GM13976 (cell line): ENCODE measurements at regions not wholly inside any gene's neighbourhood (a gene's known extent, or its start where the extent isn't known, plus 50 kb on each side); places are given as distances from the start of the nearest gene placed in this dataset.

Experiments used
- DNase-seq: peaks from one replicate; pipeline ENCODE4 v3.0.0; 2012; ENCODE audit warnings: low spot score
- in situ Hi-C: fragments of 300-500 bp; cut with MboI; formaldehyde crosslinking; loops from one replicate; pipeline ENCODE4 v1.12.0; 2022; ENCODE audit warnings: low sequenced_read_pairs, mixed read lengths, inconsistent platforms; ENCODE audit not compliant: unreplicated experiment
- TF ChIP-seq, protein P1 (sequence below): IDR thresholded peaks from 2 replicates; pipeline ENCODE4 v1.5.1; 2012; ENCODE audit warnings: borderline replicate concordance, mild to moderate bottlenecking; ENCODE audit not compliant: insufficient read depth; ENCODE audit errors: extremely low read depth, missing control alignments, control extremely low read depth

DNA sequence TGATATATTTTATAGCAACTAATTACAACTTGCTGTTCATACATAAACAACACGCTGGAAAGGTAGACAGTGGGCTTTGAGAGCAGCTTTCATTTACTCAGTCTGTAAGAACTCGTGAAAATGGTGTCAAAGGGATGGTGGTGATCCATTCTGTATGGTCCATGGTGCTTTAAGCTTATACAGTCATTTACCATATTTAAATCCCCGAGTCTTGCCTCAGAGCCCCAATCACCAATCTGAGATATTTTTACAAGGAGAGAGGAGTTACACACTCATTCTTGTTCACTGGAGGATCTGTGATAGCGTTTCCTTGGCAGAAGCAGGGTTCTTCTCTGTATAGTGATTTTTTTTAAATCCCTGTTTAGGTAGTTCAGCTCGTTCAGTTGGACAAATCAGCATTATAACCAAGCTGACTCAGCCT lies 694.6 kb downstream of the USP25 start:
- no peak for DNase-seq
- in situ Hi-C loops: no loop called here

DNA sequence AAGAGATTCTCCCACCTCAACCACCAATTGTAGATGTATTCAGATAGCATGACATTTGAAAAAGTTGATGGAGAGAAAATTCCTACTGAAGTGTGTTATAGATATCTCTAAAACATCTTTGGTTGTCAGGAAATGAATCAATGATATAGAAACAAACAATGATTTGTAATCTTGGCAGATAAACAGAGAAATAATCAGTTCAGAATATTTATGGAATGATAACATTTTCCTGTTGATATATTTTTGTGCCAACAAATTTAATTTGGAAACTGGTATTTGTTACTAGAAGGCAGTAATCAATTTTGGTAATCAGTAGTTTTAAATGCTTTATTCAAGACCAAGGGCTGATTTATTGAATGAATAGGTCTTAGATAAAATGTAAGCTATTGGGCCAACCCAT lies 695.6 kb downstream of the USP25 start:
- DNase-seq: no peak
- in situ Hi-C loops: no loop called here
- TF ChIP-seq, protein P1, sequence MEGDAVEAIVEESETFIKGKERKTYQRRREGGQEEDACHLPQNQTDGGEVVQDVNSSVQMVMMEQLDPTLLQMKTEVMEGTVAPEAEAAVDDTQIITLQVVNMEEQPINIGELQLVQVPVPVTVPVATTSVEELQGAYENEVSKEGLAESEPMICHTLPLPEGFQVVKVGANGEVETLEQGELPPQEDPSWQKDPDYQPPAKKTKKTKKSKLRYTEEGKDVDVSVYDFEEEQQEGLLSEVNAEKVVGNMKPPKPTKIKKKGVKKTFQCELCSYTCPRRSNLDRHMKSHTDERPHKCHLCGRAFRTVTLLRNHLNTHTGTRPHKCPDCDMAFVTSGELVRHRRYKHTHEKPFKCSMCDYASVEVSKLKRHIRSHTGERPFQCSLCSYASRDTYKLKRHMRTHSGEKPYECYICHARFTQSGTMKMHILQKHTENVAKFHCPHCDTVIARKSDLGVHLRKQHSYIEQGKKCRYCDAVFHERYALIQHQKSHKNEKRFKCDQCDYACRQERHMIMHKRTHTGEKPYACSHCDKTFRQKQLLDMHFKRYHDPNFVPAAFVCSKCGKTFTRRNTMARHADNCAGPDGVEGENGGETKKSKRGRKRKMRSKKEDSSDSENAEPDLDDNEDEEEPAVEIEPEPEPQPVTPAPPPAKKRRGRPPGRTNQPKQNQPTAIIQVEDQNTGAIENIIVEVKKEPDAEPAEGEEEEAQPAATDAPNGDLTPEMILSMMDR: no peak

More for the DNA sequence above, 694.6 kb downstream of the USP25 start:
- TF ChIP-seq, protein P1: no peak

DNA sequence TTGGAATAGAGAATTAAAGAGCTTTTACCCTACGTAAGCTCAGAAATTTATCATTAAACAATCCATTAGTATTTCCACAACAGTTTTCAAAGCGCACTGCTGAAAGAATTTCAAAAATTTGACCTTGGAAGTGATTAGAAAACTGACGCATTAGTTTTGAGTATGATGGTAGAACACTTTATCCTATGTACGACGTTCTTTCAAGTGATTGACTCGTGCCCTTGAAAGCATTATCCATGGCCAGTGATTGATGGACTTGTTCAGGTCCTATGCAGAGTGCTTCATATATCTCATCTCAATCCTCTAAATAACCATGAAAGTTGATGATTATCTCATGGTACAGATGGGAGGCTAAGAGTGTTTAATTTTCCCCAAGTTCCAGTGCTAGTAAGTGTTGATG lies 697.2 kb downstream of the USP25 start:
- TF ChIP-seq, protein P1: no peak
- in situ Hi-C loops: no loop called here
- DNase-seq: no peak

DNA sequence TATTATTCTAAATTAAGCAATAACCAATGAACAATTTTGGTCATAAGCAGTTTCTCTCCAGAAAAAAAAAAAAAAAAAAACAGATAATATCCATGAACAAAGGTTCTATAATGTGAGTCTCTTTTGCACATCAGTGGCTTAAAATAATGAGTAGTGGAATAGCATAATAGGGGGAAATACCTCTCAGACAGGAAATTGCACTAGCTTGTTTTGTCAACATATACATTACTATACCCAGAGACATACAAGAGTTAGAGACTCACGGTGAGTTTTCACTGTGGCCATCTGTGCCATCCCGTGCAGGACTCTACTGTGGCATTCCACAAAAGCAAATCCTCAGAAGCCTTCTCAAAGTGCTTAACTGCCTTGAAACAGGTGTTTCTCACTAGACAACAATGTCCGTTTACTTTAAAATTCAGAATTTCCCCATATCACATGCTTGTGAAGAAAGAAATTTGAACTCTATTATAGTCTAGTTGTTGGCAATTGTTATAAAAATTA lies 697.9 kb downstream of the USP25 start:
- in situ Hi-C loops: no loop called here
- TF ChIP-seq, protein P1: no peak
- DNase-seq: no peak

DNA sequence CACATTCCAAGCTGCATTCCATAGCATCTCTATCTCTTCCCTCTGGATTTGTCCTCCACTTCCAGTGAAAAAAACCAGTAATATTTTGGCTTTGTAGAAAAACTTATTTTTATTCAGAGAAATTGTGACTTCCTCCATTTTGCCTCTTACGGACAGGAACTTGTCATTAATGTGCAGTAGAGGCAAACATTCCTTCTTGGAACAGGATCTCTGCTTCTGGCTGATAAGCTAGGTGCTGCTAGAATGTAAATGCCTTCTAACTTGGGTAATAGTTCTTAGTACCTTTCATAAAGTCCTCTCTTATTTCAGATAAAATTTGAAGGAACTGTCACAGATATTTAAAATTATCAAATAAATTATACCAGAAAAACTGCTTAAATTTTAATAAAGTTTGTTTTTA lies 707.8 kb downstream of the USP25 start:
- TF ChIP-seq, protein P1: no peak
- no peak for DNase-seq
- in situ Hi-C loops: no loop called here

DNA sequence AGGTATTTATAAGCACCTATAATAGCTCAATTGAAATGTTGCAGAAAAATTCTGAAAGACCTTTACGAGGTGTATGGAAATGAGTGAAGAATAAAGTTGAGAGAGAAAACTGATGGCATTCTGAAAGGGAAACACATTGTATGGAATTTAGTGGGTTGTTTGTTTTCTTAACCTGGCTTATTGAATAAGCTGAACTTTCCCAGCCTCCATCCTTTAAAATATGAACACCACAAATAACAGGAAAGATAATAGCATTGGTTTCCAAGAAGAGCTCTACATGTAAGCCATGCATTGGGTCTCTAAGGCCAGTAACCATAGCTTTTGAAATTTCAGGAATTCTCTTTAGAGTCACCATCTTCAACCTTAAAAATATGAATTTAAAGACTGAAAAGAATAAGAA lies 709.0 kb downstream of the USP25 start:
- in situ Hi-C loops: no loop called here
- no peak for DNase-seq
- TF ChIP-seq, protein P1: no peak

DNA sequence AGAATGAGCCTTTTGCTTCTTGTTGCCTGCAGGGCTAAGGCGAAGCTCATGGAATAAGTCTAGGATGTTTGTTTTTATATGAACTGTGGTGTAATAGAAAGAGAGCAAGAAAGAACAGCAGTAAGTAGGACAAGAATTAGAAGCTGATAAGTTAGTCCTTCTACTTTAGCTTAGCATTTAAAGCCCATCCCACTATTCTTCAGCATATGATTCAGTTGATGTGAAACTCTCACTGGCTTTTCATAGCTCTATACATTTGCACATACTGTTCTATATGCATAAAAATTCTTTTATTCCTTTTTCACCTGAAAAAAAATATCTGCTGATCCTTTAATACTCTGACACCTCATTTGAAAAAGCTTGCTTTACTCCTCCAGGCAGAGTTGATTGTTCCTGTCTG lies 712.0 kb downstream of the USP25 start:
- in situ Hi-C loops: no loop called here
- no peak for DNase-seq
- TF ChIP-seq, protein P1: no peak
